ENCODE measurements at regions not wholly inside any gene's neighbourhood (a gene's known extent, or its start where the extent isn't known, plus 50 kb on each side); places are given as distances from the start of the nearest gene placed in this dataset.

DNA sequence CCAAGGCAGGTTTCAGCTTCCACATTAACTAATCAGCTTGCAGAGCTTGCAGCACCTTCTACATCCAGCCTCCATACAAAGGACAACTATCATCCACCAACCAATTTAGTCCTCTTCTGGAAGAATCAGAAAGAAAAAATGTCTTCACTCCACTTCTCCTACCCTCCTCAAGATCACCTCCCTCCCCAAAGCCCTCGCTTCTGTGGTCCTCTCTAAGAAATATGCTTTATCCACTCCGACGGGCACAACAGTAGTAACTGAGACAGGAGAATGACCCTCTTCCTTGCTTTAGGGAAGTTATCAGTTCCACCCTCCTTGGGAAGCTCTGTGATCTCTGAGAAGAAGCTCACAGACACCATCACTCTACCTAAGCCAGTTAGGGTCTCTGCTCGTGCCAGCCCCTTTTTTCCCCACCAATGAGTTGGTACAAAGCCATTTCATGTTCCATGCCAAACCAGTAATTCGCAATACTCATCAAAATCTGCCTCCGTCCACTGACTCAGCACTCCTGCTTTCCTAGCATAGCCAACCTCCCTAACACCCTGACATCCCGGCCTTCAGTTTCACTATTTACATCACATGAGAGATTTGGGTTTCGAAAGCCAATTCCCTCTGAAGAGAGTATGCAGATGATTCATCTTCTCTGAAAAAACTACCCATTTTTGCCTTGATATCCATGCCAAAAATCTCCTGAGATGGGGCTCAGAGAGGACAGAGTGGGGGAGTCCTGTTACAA, 114.1 kb upstream of the PKDCC start:
- no peak for DNase-seq (ENCODE audit: low spot score)

DNA sequence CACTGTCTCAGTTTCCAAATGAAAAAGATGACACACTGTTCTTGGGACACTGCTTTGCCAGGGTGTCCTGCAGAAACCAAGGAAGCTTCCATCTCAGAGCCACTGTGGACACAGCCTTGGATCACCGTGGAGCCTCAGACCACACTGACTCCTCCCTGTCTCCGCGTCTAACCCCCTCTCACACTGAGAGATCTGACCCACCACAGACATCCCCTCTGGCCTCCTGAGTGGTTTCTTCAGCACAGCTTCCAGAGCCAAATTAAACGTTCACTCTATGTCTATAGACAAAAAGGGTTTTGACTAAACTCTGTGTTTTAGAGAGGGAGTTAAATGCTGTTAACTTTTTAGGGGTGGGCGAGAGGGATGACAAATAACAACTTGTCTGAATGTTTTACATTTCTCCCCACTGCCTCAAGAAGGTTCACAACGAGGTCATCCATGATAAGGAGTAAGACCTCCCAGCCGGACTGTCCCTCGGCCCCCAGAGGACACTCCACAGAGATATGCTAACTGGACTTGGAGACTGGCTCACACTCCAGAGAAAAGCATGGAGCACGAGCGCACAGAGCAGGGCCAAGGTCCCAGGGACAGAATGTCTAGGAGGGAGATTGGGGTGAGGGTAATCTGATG, 113.4 kb upstream of the PKDCC start:
- DNase-seq (ENCODE audit: low spot score), result no peak

DNA sequence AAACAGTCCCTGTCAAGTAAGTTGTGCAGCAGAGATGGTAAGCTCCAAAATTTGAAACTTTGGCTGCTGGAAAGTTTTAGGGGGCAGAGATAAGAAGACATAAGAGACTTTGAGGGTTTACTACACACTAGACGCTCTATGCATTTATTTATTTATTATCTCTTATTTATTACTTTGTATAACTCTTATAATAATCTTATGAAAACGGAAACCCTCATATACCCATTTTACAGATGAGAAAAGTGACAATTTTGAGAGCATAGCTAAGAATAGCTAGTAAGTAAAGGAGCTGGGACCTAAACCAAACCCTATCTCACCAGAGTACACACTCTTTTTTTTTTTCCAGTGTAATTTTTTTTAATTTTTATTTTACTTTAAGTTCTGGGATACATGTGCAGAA, 112.8 kb upstream of the PKDCC start:
- no peak for DNase-seq (ENCODE audit: low spot score)

DNA sequence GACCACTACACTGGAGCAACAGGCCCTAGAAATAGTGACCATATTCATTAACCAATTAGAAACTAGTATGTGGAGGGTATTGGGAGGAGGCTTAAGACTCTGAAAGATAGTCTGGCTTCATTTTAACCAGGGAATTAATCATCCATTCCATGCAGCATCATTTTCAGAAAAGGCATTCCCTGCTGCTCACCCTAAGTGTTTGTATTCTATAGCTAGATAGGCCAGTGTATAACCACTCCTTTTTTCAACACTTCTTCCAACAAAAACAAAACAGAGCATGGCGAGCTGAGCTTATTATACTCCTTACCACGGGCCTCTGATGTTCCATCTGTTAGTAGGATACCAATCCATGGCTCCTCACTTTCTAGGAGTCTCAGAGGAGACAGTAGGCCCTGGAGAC, 112.0 kb upstream of the PKDCC start:
- DNase-seq (ENCODE audit: low spot score), result no peak

DNA sequence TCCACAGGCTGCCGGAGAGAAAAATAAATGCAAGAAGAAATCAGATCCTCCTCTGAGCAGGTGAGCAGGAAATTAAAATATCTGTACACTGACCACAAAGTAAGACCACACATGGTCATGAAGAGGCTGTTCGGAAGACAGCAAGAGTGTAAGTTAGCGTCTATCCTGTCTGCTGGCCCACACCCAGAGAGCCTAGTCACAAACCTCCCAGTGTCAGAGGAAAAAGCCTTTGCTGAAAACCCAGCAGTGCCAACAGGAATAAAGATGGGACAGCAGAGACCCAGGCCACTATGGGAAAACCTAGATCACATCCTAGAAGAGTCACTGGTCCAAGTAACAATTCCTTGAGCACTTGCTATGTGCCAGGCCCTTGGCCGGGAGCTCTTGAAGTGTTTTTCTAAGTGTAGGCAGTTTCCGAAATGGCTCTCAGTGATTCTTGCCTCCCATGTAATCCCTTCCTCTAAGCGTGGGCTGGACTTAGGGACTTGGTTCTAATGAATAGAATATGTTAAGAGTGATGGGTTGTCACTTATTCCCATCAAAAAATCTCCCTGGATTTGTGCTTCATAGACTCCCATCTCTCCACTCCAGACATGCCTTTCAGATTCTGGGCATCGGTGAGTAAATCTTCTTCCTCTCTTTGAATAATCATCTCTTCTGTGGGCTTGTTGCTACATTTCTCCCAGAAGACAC, 110.9 kb upstream of the PKDCC start:
- no peak for DNase-seq (ENCODE audit: low spot score)

DNA sequence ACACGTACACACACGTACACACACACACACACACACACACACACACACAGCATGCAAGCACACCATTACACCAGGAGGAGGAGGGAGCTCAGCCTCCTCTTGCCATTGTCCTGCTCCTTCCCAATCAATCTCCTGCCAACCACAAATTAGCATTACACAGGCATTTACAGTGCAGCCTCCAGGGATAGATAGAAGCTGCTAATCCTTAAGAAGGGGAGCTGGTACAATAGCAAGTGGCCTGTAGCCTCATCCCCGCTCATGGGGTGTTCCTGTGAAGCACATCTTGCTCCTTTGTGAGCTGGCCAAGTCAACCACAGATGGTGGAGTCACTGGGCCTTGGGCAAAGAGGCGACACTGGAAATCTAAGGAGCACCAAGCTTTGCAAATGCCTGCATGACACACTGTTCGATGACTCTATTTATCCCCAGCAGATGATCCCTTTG, 110.3 kb upstream of the PKDCC start:
- no peak for DNase-seq (ENCODE audit: low spot score)

DNA sequence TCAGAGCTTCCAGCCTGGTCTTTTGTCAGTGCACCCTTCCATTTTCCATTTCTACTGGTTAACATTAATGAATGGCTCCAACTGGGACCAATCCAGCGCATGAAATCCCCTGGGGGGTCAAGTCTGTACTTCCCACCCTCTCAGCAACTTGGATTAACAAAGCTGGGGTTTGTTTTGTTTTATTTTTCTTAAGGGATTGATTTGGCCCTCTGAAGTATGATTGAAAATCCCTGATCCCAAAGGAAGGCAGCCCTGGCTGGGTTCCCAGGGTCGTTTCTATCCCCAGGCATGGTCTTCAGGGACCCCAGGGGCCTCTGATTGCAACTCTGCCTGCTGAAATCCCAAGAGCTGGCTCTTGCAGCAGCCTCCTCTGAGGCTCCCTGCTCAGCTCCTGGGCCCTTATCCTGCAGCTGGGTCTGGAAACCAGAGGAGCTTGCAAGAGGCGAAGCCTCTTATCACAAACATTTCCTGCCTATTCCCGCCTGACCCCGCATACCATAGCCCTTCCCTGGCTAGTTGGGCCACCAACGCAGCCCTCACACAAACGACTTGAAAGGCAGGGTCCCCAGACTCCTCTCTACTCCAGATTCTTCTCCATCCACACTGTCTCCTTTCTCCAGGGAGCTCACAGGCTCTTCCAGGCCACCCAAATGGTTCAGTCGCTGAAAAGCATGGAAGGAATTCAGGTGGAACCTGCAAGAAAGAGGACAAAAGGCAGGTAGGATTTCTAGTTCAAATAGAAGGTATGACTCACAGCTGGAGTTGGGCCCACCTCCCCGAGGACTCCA, 109.7 kb upstream of the PKDCC start:
- no peak for DNase-seq (ENCODE audit: low spot score)

DNA sequence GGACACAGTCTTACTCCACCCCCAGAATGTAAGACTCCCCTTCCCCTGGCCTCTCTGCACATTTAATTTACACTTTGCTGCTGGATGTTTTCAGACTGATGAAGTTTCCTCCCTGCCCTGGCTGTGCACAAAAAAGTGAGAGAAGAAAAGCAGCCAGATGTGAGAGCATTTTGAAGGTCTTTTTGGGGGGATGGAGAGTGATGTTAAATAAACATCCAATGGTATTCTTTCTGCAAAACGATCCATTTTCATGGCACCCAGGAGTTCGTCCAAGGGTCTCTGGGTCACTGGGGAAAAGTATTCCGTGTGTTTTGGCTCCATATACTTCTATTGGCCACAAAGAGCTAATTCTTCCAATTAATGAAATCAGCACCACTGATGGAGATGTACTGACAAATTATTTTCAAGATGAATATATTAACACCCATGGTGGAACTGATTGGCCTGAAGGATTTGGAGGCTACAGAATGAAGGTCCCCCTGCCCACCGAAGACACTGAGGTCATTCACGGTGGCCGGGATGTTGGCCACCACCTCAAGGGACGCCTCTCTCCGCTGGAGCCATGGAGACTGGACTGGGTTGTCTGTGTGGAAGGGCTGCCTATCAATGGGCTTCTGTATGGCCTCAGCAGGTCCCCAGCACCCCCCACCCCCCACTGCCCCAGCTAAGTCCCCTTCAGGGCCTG, 107.6 kb upstream of the PKDCC start:
- DNase-seq (ENCODE audit: low spot score), result no peak

DNA sequence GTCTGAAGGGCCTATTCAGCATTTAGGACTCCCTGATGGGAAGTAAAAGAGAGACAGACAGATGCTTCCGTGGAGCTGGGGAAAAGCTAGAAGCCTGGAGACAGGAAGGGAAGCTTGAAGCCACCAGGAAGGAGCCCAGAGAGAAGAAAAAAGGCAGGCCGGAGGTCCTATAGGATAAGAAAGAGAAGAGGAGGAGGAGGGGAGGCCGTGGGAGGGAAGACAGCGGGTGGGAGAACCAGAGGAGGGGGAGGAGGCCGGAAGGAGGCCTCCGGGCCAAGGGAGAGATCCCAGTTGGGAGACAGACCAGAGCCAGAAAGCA, 107.1 kb upstream of the PKDCC start:
- DNase-seq (ENCODE audit: low spot score), result no peak

DNA sequence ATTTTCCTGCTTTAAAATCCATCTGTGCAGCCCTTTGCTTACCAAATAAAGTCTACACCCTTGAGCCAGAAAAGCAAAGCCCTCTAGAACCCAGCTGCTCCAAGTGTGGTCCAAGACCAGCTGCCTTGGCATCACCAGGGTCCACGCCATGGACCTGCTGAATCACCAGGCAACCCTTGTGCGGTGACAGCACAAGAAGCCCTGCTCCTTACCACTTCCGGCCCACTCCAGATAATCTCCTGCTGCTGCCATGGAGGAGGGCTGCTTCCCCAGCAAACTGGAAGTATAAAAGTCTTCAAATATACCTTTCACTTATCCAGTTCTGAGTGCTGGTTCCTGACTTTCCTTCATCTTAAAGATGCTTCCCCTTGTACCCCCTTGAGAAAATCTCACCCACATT, 106.0 kb upstream of the PKDCC start:
- DNase-seq (ENCODE audit: low spot score), result no peak

DNA sequence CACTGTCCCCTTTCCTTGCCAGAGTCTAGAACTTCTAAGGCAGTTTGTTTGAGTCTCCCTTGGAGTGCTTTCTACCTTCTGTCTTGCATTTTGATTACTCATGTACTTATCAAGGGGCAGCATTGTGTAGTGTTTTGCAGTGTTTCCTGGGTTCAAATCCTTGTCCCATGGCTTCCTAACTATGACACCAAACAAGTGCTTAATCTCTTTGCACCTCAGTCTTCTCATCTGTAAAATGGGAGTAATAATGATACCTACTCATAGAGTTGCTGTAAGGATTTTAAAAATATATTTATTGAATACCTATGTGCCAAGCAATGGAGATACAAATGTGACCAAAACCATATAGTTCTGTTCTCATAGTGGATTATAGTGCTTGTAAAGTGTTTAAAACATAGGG, 105.5 kb upstream of the PKDCC start:
- no peak for DNase-seq (ENCODE audit: low spot score)

DNA sequence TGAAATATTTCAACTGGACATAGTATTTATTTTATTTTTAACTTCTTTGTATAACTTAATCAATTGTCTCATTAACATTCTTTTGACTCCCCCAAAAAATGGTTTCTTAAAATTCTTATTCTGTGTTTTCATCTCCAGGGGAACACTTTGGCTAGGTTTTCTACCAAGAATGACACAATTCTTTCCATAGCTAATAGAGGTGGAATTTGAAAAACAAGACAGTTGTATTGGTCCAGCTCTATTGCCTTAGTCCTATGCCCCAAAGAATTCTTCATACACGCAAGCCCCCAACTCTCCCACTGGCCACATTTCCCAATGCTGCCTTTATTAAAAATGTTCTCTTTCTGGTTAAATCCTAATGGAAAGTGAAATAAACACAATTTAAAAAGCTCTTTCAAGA, 104.7 kb upstream of the PKDCC start:
- no peak for DNase-seq (ENCODE audit: low spot score)

DNA sequence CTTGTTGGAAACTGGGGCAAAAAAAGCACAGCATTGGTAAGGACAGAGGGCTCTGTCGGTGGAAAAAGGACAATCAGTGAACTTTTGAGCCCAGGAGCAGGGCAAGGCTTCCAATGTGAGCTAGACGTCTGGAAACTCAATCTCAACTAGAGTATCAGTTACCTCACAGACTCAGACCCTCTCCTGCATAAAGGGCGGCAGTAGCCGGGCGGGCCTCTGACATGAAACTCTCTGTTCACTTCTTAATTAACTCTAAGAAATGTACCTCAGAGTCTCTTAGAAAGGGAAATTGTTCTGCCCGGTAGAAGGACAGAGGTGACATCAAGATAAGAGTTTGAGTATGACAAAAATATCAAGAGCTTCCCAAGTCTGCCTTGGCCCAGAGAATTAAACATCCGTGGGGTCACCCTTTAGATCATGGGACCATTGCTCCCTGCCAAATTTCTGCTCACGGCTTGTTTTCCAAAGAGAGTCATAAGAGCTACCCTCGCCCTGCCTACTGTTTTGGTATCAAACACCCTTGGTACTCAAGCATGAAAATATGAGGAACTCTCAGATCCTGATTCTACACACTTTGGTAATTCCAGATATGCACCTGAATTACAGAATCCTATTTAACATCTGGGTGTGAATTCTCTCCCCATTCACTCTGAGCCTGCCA, 103.5 kb upstream of the PKDCC start:
- DNase-seq (ENCODE audit: low spot score), result no peak

DNA sequence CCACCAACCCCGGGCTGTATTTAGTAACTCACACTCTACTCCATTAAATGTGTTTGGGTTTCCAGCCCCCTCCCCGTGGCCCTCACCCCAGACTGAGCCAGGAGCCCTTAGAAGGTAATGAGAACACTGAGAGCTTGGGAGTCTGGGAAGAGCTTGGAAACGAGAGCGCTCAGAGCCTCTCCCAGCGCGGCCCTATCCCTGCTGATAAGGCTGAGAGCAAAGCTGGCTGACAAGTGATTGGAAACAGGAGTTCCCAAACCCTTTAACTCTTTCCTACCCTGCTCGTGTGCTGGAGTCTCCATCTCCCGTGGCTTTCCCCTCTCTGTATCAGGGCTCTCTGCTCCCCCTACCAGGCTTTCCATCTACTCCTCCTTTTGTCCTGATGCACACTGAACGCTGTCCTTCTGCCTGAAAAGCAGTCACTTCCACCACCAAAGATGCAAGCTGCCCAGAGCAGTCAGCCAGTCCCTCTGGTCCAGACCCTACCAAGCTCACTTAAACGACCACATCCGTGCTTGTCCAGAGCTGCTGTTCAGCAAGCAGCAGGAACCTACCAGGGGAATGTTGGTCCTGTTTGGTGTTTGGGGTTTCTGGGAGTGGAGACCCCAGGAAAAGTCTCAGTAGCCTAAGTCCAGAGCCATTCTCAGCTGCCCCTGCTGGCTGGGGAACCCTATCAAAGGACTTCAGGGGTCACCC, 100.0 kb upstream of the PKDCC start:
- no peak for DNase-seq (ENCODE audit: low spot score)

DNA sequence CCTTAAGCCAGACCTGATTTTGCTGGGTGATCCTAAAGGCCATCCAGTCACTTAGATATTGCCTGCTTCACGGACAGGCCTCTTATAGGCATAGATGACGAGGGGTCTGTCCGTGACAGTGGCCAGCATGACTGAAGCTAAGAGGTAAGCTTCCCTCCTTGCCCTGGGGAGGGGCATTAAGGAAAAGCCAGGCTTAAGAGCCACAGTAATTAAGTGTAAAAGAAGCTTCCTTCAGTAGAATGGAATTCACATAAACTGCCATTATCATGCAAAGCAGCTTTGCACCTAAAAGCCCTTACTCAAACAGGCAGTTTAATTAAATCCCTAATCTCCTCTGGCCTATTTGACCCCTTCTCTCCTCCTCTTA, 99.4 kb upstream of the PKDCC start:
- no peak for DNase-seq (ENCODE audit: low spot score)

DNA sequence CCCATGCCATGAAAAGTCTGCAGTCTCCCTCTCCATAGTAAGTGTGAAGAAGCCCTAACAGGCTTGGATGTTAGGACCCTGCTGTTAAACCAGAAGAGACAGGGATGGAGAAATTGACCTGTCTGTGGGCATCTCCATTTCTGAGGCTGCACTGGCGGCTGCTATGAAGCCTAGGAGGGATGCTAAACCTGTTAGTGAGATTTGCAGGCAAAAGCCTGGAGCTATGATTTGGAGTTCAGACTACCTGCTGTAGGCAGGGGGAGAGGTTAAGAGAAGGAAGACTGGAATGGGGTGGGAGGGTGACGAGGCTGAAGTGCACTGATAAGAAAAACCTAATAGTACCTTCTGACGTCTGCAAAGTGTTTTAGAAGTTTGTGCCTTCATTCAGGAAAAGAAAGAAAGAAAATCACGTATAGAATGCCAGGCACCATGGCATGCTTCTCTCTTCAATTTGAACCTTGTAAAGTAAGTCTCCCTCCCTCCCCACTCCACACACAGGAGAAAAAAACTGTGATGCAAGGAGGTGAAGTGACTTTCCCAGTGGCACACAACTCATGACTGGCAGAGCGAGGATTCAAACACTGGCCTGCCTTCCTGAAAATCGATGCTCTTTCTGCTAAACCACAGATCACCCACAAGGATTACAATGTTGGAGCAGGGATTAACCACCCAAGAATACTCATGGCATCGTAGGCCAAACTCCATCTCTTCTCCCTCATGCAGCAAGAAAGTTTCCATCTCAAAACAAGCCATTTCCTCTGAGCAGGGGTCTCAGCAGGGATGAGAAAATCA, 98.5 kb upstream of the PKDCC start:
- no peak for DNase-seq (ENCODE audit: low spot score)

DNA sequence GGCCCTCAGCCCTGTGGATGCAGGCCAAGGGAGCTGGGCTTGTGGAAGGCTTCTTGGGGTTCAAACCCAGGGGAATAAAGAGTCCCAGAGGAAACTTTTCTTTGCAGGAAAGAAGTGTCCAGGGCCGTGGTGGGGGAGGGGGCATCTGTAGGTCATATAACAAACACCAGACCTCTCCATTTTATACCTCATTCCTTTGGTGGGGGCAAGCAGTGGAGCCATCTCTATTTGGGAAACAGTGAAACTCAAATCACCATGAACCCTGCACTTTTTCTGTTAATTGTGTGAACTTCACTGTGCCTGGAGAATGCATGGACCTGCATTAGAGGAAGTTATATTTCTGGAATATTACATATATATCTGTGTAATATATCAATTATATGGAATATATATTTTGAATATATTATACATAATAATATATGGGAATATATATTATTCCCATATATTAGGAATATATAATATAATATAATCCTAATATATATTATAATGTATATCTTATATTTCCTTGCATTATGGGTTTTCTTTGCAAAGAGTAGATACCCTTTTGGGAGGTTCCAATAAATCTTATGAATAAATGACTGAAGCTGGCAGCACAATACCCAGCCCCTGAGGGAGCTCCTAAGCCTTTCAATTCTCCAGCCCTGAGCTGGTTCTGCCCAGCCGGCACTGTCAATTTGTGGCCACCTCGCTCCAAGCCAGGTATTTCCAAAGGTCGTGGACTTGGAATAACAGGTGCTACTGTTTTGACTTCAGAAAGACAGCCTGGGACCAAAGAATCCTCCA, 97.7 kb upstream of the PKDCC start:
- DNase-seq (ENCODE audit: low spot score), result no peak

DNA sequence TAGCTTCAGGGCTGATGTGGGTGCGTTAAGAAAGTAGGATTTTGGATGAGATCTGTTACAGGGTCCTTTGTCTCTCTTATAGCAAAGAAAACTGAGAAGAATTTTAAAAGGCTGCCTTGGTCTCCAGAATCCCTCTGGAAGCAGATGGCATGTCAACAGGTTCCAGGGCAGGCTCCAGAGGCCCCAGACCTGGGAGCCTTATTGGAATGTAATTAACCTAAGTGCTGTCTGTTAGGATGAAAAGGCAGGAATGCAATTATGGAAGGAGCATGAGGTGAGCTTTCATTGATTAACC, 97.2 kb upstream of the PKDCC start:
- no peak for DNase-seq (ENCODE audit: low spot score)

All from kidney capillary endothelial cell (primary cell).